Astrocyte (in vitro differentiated cells and primary cell): ENCODE measurements at regions not wholly inside any gene's neighbourhood (a gene's known extent, or its start where the extent isn't known, plus 50 kb on each side); places are given as distances from the start of the nearest gene placed in this dataset.

Experiments used
- EZH2 ChIP-seq: IDR thresholded peaks from 2 replicates; pipeline ENCODE4 v1.6.1; 2012; ENCODE audit warnings: mild to moderate bottlenecking, low read length, inconsistent platforms; ENCODE audit not compliant: insufficient read depth
- TF ChIP-seq, protein P1 (sequence below): IDR thresholded peaks from 2 replicates; pipeline ENCODE4 v1.5.1; 2011; ENCODE audit warnings: low read depth, mild to moderate bottlenecking, inconsistent platforms, low read length, moderate library complexity; ENCODE audit not compliant: insufficient read depth

DNA sequence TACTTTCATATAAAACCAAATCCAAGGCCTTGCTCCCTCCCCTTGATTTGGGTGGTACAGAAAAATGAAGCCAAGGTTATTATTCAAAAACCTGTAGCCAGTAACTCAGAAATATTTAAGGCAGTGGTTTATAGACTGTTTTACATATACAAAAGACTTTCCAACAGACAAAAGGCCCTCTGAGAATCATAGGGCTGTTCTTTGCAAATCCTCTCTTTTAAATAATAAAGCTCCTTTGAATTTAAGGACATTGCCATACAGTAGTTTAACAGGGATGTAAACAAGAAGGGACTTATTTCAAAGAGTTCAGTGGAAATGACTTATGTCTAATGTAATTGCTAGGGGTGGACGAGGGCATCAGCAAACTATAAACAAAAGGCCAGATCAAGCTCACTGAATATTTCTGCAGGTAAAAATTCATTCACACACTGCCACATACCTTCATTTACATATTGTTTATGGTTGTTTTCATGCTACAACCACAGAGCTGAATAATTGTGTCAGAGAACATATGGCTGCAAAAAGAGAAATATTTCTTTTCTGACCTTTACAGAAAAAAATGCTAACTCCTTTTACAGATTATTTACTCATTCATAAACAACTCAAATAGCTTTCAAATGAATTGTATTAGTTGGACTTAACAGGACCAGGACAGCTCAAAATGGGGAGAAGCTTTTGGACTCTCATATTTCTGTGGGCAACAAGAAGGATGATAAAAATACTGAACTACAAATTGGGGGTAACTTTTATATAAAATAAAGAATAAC is 665.6 kb downstream of the SLITRK1 start:
- TF ChIP-seq, protein P1, sequence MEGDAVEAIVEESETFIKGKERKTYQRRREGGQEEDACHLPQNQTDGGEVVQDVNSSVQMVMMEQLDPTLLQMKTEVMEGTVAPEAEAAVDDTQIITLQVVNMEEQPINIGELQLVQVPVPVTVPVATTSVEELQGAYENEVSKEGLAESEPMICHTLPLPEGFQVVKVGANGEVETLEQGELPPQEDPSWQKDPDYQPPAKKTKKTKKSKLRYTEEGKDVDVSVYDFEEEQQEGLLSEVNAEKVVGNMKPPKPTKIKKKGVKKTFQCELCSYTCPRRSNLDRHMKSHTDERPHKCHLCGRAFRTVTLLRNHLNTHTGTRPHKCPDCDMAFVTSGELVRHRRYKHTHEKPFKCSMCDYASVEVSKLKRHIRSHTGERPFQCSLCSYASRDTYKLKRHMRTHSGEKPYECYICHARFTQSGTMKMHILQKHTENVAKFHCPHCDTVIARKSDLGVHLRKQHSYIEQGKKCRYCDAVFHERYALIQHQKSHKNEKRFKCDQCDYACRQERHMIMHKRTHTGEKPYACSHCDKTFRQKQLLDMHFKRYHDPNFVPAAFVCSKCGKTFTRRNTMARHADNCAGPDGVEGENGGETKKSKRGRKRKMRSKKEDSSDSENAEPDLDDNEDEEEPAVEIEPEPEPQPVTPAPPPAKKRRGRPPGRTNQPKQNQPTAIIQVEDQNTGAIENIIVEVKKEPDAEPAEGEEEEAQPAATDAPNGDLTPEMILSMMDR, result no peak
- TF ChIP-seq EZH2, result no peak
